Caco-2 (cell line): ENCODE measurements at regions not wholly inside any gene's neighbourhood (a gene's known extent, or its start where the extent isn't known, plus 50 kb on each side); places are given as distances from the start of the nearest gene placed in this dataset.
"Not testable (repeated sequence)": the region's sequence is repeated elsewhere in the genome, so short reads cannot be mapped to it uniquely, and the experiment has no call there.

Source experiments
- BruUV-seq: library from RNA; stranded (reverse); fragments of 400-500 nt; replicated peaks from 2 replicates; lab custom pipeline; 2021; lab: Mats Ljungman, UMichigan
- CTCF ChIA-PET: fragments of 300-600 bp; sonication (Branson Sonifier 250); formaldehyde crosslinking; loops from one replicate; lab custom pipeline; 2022; ENCODE audit warnings: antibody characterized with exemption; lab: Charles Lee
- POLR2A ChIA-PET: fragments of 300-600 bp; sonication (Branson Sonifier 250); formaldehyde crosslinking; loops from one replicate; lab custom pipeline; 2022; ENCODE audit warnings: antibody characterized with exemption; lab: Charles Lee
- DNase-seq, 2 experiments: peaks; one replicate each; pipeline versions ENCODE4 v3.0.0 to v3.0.0-alpha.2; 2020 to 2022
- H3K27me3 ChIP-seq: replicated peaks from 2 replicates; pipeline ENCODE4 v1.6.0; 2011; ENCODE audit warnings: low read length; ENCODE audit not compliant: control insufficient read depth, insufficient read depth
- H3K36me3 ChIP-seq: 2 replicates; pipeline ENCODE4 v1.5.1; 2011; ENCODE audit warnings: low read length; ENCODE audit not compliant: control insufficient read depth, insufficient read depth
- H3K4me1 ChIP-seq: fragments of 250-450 bp; sonication (Bioruptor Pico); 2 replicates; pipeline ENCODE4 v1.5.1; 2020; ENCODE audit warnings: mild to moderate bottlenecking
- H3K4me3 ChIP-seq: 2 replicates; pipeline ENCODE4 v1.5.1; 2011; ENCODE audit warnings: low read depth, mild to moderate bottlenecking, control low read depth, low read length
- H3K9me3 ChIP-seq: fragments of 250-450 bp; sonication (Bioruptor Pico); 2 replicates; pipeline ENCODE4 v1.5.1; 2020; ENCODE audit warnings: mild to moderate bottlenecking, moderate library complexity
- H3K27ac Mint-ChIP-seq: one replicate; pipeline ENCODE4 v1.8.0; 2022; ENCODE audit warnings: mixed read lengths; ENCODE audit not compliant: unreplicated experiment
- H3K27me3 Mint-ChIP-seq: one replicate; pipeline ENCODE4 v1.8.0; 2022; ENCODE audit warnings: mixed read lengths; ENCODE audit not compliant: insufficient read depth, unreplicated experiment
- H3K36me3 Mint-ChIP-seq: one replicate; pipeline ENCODE4 v1.8.0; 2022; ENCODE audit warnings: mild to moderate bottlenecking, mixed read lengths; ENCODE audit not compliant: insufficient read depth, unreplicated experiment
- H3K4me1 Mint-ChIP-seq: one replicate; pipeline ENCODE4 v1.8.0; 2022; ENCODE audit warnings: low read depth, mixed read lengths; ENCODE audit not compliant: unreplicated experiment
- H3K4me3 Mint-ChIP-seq: one replicate; pipeline ENCODE4 v1.8.0; 2022; ENCODE audit warnings: mild to moderate bottlenecking, moderate library complexity, mixed read lengths; ENCODE audit not compliant: unreplicated experiment
- H3K9me3 Mint-ChIP-seq: one replicate; pipeline ENCODE4 v1.8.0; 2022; ENCODE audit warnings: mixed read lengths; ENCODE audit not compliant: unreplicated experiment
- CTCF ChIP-seq, 2 experiments: fragments of 200-600 bp in 1 of 2; IDR thresholded peaks; 1 replicate in 1 of 2; 2 replicates in 1 of 2; pipeline versions ENCODE4 v1.5.1 to v1.8.0; 2011 to 2022; ENCODE audit warnings: antibody characterized with exemption in 1 of 2, control low read depth in 1 of 2, inconsistent platforms in 1 of 2, low read depth in 1 of 2, low read length in 1 of 2, mild to moderate bottlenecking in 1 of 2, moderate library complexity in 1 of 2; ENCODE audit not compliant: insufficient read depth in 1 of 2, severe bottlenecking in 1 of 2, unreplicated experiment in 1 of 2
- intact Hi-C: fragments of 100-400 bp; cut with micrococcal nuclease; formaldehyde crosslinking; loops from one replicate; pipeline ENCODE4 v1.10.0; 2022; ENCODE audit not compliant: unreplicated experiment

GRCh38 chrX:1093586-1094421, 118.6 kb downstream of the CRLF2 start:
- H3K4me1 ChIP-seq = no peaks in the 10 kb centered on the region
- no peak overlapping the region for H3K27ac Mint-ChIP-seq
- H3K4me3 ChIP-seq = no peak overlapping the region
- POLR2A ChIA-PET = no interaction called here
- TF ChIP-seq CTCF (IDR thresholded peaks at IDR 0.05; ENCODE audit: insufficient read depth in 1 of 2, low read depth in 1 of 2, low read length in 1 of 2, severe bottlenecking in 1 of 2, unreplicated experiment in 1 of 2) = no peak
- no peaks in the 10 kb centered on the region for H3K27me3 ChIP-seq
- H3K9me3 Mint-ChIP-seq = no peaks in the 10 kb centered on the region
- no peaks in the 10 kb centered on the region for H3K27me3 Mint-ChIP-seq
- CTCF ChIA-PET = no interaction called here
- H3K4me1 Mint-ChIP-seq = no peaks in the 10 kb centered on the region
- H3K9me3 ChIP-seq = peaks cover 3% of the 10 kb centered on the region; the same call in 1 of the 2 replicates
- no peak for DNase-seq
- no peaks in the 10 kb centered on the region for H3K36me3 ChIP-seq
- H3K36me3 Mint-ChIP-seq = no peaks in the 10 kb centered on the region
- BruUV-seq = no TSS peak
- intact Hi-C loops = no loop called here
- no peak overlapping the region for H3K4me3 Mint-ChIP-seq

GRCh38 chrX:1093121-1093520, 119.3 kb downstream of the CRLF2 start:
- H3K4me3 ChIP-seq = no peak overlapping the region
- H3K36me3 ChIP-seq = no peaks in the 10 kb centered on the region
- intact Hi-C loops = no loop called here
- Mint-ChIP-seq H3K36me3 (no peaks in the 10 kb centered on the region), H3K9me3 (no peaks in the 10 kb centered on the region), H3K4me1 (no peaks in the 10 kb centered on the region), H3K27me3 (no peaks in the 10 kb centered on the region), H3K27ac (no peak overlapping the region), H3K4me3 (no peak overlapping the region)
- TF ChIP-seq CTCF (IDR thresholded peaks at IDR 0.05; ENCODE audit: insufficient read depth in 1 of 2, low read depth in 1 of 2, low read length in 1 of 2, severe bottlenecking in 1 of 2, unreplicated experiment in 1 of 2) = no peak
- DNase-seq = no peak
- no peaks in the 10 kb centered on the region for H3K27me3 ChIP-seq
- H3K4me1 ChIP-seq = no peaks in the 10 kb centered on the region
- CTCF ChIA-PET = no interaction called here
- POLR2A ChIA-PET = no interaction called here
- BruUV-seq = no TSS peak
- H3K9me3 ChIP-seq = peaks cover 3% of the 10 kb centered on the region; the same call in 1 of the 2 replicates

- 0 out of 2 replicates have a peak, but pooled peaks cover 3% of the 10 kb centered on the region for H3K9me3 ChIP-seq
- no TSS peak for BruUV-seq
- ChIA-PET CTCF (no interaction called here), POLR2A (no interaction called here)
- Mint-ChIP-seq H3K36me3 (no peaks in the 10 kb centered on the region), H3K4me3 (no peak overlapping the region), H3K27ac (no peak overlapping the region), H3K9me3 (peaks cover 27% of the 10 kb centered on the region), H3K27me3 (no peaks in the 10 kb centered on the region), H3K4me1 (no peaks in the 10 kb centered on the region)
- TF ChIP-seq CTCF (IDR thresholded peaks at IDR 0.05; ENCODE audit: insufficient read depth in 1 of 2, low read depth in 1 of 2, low read length in 1 of 2, severe bottlenecking in 1 of 2, unreplicated experiment in 1 of 2) = no peak
- no peaks in the 10 kb centered on the region for H3K36me3 ChIP-seq
- no peaks in the 10 kb centered on the region for H3K27me3 ChIP-seq
- intact Hi-C loops = no loop called here
- no peak overlapping the region for H3K4me3 ChIP-seq
- no peaks in the 10 kb centered on the region for H3K4me1 ChIP-seq
- no peak for DNase-seq
These were observed 125.7 kb downstream of the CRLF2 start for GRCh38 chrX:1086444-1087409.

- H3K27me3 Mint-ChIP-seq, H3K36me3 ChIP-seq, intact Hi-C loops, DNase-seq, H3K27me3 ChIP-seq, BruUV-seq, H3K36me3 Mint-ChIP-seq, H3K4me3 ChIP-seq, POLR2A ChIA-PET, H3K4me1 Mint-ChIP-seq, H3K27ac Mint-ChIP-seq, H3K9me3 ChIP-seq, H3K4me3 Mint-ChIP-seq, H3K4me1 ChIP-seq, CTCF ChIA-PET: not testable (repeated sequence)
- peaks cover 27% of the 10 kb centered on the region for H3K9me3 Mint-ChIP-seq
These were observed 126.6 kb downstream of the CRLF2 start for GRCh38 chrX:1085871-1086270.
